ENCODE measurements at regions not wholly inside any gene's neighbourhood (a gene's known extent, or its start where the extent isn't known, plus 50 kb on each side); places are given as distances from the start of the nearest gene placed in this dataset.

DNA sequence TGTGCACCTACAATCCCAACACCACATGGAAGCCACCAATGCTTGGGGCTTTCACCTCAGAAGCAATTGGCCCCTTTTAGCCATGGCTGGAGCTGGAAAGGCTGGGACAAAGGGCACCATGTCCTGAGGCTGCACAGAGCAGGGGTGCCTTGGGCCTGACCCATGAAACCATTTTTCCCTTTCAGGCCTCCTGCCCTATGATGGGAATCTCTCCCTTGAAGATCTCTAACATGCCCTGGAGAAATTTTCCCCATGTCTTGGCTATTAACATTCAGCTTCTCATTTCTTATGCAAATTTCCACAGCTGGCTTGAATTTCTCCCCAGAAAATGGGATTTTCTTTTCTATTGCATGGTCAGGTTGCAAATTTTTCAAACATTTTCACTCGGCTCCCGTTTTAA lies 823.6 kb downstream of the GALC start:
- ChIA-PET POLR2A (no interaction called here), CTCF (no interaction called here), SMC1A (ENCODE audit: uncharacterized antibody, unreplicated experiment) (no interaction called here), RAD21 (ENCODE audit: unreplicated experiment) (no interaction called here)
- Histone ChIP-seq H3K9me3 (replicated peaks; ENCODE audit: control insufficient read depth, insufficient read depth, low read length) (no peaks in the 10 kb centered on the region), H3K79me2 (ENCODE audit: control insufficient read depth, insufficient read depth, low read length) (no peaks in the 10 kb centered on the region), H3K27ac (ENCODE audit: control insufficient read depth, insufficient read depth) (no peak overlapping the region), H2AFZ (ENCODE audit: control insufficient read depth, low read depth, low read length) (no peak overlapping the region), H3K27me3 (replicated peaks in 1 of 2; ENCODE audit: control insufficient read depth in 2 of 2, insufficient read depth in 2 of 2, low read length in 1 of 2) (no peaks in the 10 kb centered on the region), H3K9ac (ENCODE audit: control insufficient read depth, insufficient read depth, low read length) (no peak overlapping the region), H3K4me1 (ENCODE audit: control insufficient read depth, insufficient read depth, low read length) (no peaks in the 10 kb centered on the region), H3K4me3 (no peak overlapping the region), H4K20me1 (ENCODE audit: control insufficient read depth, insufficient read depth) (no peaks in the 10 kb centered on the region), H3K4me2 (ENCODE audit: control insufficient read depth, insufficient read depth) (no peak overlapping the region), H3K36me3 (ENCODE audit: control insufficient read depth in 2 of 2, insufficient read depth in 2 of 2, low read length in 1 of 2) (no peaks in the 10 kb centered on the region)
- FAIRE-seq = no peak
- intact Hi-C loops (cut with micrococcal nuclease; ENCODE audit: unreplicated experiment) (no loop called here), in situ Hi-C loops (cut with MboI) (no loop called here)
- TF ChIP-seq FOS (IDR thresholded peaks at IDR 0.05; ENCODE audit: borderline replicate concordance, extremely low read depth, insufficient read length) (no peak), ZNF384 (IDR thresholded peaks at IDR 0.05; ENCODE audit: borderline replicate concordance, low read depth, low read length) (no peak), CBX3 (IDR thresholded peaks at IDR 0.05; ENCODE audit: borderline replicate concordance, low read depth) (no peak), CREB1 (IDR thresholded peaks at IDR 0.05; ENCODE audit: low read depth) (no peak), BACH1 (IDR thresholded peaks at IDR 0.05; ENCODE audit: borderline replicate concordance) (no peak), EGR1 (IDR thresholded peaks at IDR 0.05; ENCODE audit: borderline replicate concordance in 1 of 2, low read depth in 2 of 2, low read length in 2 of 2) (no peak), FOXK2 (IDR thresholded peaks at IDR 0.05) (no peak)
- TF ChIP-seq, protein P1, sequence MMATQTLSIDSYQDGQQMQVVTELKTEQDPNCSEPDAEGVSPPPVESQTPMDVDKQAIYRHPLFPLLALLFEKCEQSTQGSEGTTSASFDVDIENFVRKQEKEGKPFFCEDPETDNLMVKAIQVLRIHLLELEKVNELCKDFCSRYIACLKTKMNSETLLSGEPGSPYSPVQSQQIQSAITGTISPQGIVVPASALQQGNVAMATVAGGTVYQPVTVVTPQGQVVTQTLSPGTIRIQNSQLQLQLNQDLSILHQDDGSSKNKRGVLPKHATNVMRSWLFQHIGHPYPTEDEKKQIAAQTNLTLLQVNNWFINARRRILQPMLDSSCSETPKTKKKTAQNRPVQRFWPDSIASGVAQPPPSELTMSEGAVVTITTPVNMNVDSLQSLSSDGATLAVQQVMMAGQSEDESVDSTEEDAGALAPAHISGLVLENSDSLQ (IDR thresholded peaks at IDR 0.05) = no peak
- TF ChIP-seq, protein P2, sequence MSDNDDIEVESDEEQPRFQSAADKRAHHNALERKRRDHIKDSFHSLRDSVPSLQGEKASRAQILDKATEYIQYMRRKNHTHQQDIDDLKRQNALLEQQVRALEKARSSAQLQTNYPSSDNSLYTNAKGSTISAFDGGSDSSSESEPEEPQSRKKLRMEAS (IDR thresholded peaks at IDR 0.05; ENCODE audit: low read depth, low read length) = no peak
- DNase-seq (ENCODE audit: low read depth, low spot score) = no peak
- no peak for ATAC-seq
- whole genome bisulfite sequencing (ENCODE audit: insufficient coverage, insufficient replicate concordance, low lambda C conversion rate, missing lambda C conversion rate) = 5% methylated on average over 2 of the region's 2 CpGs
- no TSS peak for BruUV-seq (replicated peaks)
